HG03097 (cell line): ENCODE measurements at regions not wholly inside any gene's neighbourhood (a gene's known extent, or its start where the extent isn't known, plus 50 kb on each side); places are given as distances from the start of the nearest gene placed in this dataset.

Experiments used
- ATAC-seq: cut with Tn5 transposase; IDR thresholded peaks from one replicate; pipeline ENCODE4 v1.9.1; 2021; ENCODE audit not compliant: unreplicated experiment, low FRiP score

GRCh38 chr19:31906111-31906871, 439.1 kb upstream of the ZNF507 start:
- ATAC-seq, result no peak

- ATAC-seq, result no peak
These were observed 437.7 kb upstream of the ZNF507 start for GRCh38 chr19:31907661-31908060.

DNA sequence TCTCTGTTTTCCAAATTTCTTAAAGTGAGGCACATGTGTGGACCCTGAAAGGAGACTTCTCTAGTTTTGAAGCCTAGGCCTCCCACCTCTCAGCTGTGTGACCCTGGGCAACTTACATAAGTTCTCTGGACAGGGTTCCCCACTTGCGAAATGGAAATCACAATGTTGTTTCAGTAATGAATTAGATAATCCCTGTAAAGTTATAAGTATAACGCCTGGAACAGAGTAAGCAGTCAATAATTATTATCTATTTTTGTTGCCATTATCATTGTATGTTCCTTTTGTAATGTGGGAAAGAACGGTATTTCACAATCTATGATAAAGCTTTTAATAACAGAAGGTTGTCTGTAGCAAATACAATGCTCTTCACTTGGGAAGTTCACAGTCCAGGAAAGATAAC, 437.3 kb upstream of the ZNF507 start:
- ATAC-seq, result no peak

GRCh38 chr19:31908496-31909225, 436.7 kb upstream of the ZNF507 start:
- no peak for ATAC-seq

GRCh38 chr19:31910224-31910623, 435.2 kb upstream of the ZNF507 start:
- no peak for ATAC-seq

GRCh38 chr19:31911577-31911976, 433.8 kb upstream of the ZNF507 start:
- ATAC-seq, result no peak

DNA sequence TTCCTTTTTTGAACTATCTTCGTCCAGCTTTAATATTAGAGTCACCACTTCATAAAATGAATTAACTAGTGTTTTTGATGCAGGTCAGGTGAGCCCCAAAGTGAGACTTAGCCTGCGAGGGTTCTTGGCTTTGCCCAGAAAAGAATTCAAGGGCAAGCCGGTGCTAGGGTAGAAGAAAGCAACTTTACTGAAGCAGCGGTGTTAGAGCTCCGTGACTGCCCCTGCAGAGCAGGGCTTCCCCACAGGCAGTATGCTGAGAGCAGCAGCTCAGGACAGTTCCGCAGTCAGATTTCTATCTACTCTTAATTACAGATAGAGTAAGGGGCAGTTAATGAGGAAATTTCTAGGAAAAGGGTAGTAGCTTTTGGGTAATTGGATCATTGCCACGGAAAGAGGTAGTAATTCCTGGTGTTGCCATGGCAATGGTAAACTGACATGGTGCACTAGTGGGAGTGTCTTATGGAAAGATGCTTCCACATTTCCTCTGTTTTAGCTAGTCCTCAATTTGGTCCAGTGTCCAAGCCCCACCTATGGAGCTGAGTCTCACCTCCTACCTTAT, 432.2 kb upstream of the ZNF507 start:
- ATAC-seq, result no peak

DNA sequence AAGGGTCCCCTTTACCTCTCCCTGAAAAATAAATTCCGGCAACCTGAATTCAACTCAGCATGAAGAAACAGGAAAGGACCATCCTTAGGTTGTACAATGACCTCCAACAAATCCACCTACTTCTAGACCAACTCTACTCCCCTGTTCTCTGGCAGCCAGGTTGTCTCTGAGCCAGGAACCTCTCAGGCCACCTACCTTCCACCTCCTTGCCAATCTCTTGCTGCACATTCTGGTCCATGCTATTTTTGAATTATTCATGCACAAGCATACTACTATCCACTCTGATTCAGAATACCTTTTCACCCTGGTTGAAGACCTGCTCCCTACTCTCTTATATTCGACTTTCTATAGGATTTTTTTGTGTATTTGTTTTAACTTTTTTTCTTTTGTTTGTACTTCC, 415.0 kb upstream of the ZNF507 start:
- ATAC-seq, result no peak

DNA sequence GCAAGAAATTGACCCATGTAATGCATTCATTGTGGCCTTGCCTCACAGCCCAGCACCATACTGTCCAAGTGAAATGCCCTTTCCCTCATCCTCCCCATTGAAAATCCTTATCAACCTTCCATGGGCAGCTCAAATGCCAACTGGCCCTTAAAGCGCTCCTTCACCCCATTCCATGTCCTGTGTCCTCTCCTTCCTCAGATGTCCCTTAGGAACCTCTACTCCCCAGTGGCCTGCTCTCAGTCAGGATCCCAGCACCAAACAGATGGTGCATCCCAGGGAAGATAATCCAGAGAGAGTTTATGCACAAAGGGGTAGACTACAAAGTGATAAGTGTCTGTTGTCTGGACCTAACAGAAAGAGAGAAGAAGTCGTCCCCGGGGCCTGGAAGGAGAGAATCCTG, 407.4 kb upstream of the ZNF507 start:
- no peak for ATAC-seq

GRCh38 chr19:31938675-31939074, 406.7 kb upstream of the ZNF507 start:
- ATAC-seq, result no peak

DNA sequence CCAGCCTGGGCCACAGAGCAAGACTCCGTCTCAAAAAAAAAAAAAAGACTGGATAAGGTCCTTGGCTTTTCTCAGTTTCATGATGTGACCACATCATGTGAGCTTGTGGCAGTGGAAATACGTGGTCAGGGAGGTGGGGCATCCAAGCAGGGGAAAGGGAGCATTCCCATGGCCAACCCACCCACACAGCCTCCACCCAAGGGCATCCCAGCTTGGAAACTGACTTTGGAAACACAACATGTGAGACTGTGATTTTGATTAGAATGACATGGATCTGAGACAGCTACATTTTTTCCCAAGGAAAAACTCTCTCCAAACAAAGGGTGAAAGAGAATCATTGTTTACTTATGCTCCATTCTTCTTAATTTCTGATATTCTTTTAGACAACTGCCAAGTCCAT, 405.0 kb upstream of the ZNF507 start:
- no peak for ATAC-seq

- no peak for ATAC-seq
These were observed 402.2 kb upstream of the ZNF507 start for GRCh38 chr19:31943191-31943661.

DNA sequence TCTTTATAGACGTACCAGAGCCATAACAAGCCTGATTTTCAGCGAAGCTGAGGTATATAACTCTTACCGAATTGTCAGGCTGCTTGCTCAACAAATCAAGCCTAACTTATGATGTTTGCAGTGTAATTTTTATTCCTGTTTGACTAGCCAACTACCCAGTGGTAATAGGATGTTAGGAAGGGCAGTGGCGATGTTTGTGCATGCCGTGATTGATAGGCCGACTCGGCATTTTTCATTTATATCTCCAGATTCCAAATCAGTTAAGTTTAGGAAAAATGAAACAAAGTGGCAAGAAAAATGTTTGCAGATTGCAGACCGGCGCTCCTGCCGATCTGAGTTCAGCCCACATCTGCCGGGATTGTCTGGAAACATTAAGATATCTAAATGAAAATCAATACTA, 401.6 kb upstream of the ZNF507 start:
- ATAC-seq, result no peak

DNA sequence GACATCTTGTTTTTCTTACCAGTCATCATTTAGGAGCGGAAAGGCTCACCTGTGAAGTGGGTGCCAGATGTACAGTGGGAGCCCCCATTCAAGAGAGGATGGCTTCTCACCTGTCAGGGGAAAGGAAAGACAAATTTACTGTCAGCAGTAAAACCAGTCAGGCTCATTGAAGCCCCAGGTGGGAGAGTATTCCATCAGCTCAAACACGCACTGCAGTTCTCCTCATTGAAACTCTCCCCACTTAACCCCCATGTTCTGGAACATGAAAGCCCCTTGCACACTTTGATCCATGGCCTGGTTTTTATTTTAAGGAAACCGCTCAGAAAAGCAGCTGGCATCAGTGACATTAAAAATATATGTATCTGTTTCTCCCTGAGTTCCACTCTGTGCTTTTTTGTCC, 401.1 kb upstream of the ZNF507 start:
- no peak for ATAC-seq

GRCh38 chr19:31946491-31946890, 398.9 kb upstream of the ZNF507 start:
- no peak for ATAC-seq

- ATAC-seq, result no peak
These were observed 397.8 kb upstream of the ZNF507 start for GRCh38 chr19:31947436-31948115.

DNA sequence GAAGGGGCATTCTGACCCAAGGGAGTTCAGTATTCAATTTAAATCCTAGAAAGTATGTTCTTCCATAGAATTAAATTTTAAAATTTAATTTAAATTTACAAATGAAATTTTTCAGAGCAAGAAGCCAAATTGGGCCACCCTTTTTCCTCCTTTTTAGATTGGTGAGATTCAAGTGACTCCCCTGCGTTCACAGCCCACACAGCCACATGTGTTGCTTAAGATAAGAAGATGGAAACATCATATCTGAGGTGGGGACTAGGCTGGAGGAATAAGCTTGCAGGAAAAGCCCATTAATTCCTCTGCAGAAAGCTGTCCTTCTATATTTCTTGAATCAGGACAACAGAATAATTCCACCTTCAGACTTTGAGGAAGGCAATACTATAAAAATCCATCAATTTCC, 392.7 kb upstream of the ZNF507 start:
- ATAC-seq, result no peak

- ATAC-seq, result no peak
These were observed 390.3 kb upstream of the ZNF507 start for GRCh38 chr19:31955061-31955460.

GRCh38 chr19:31955884-31956283, 389.5 kb upstream of the ZNF507 start:
- no peak for ATAC-seq

- no peak for ATAC-seq
These were observed 388.5 kb upstream of the ZNF507 start for GRCh38 chr19:31956771-31957392.

GRCh38 chr19:31957711-31958110, 387.7 kb upstream of the ZNF507 start:
- no peak for ATAC-seq
